Activated CD8-positive, alpha-beta memory T cell treated with anti-CD3 and anti-CD28 coated beads for 1 hour (primary cell): ENCODE measurements at regions not wholly inside any gene's neighbourhood (a gene's known extent, or its start where the extent isn't known, plus 50 kb on each side); places are given as distances from the start of the nearest gene placed in this dataset.
"Not testable (repeated sequence)": the region's sequence is repeated elsewhere in the genome, so short reads cannot be mapped to it uniquely, and the experiment has no call there.

Experiments used
- DNase-seq, 2 donors: peaks; one replicate each; pipeline ENCODE4 v3.0.0-alpha.2; 2020; ENCODE audit warnings: low read depth in 1 of 2; ENCODE audit errors: extremely low read depth in 1 of 2

DNA sequence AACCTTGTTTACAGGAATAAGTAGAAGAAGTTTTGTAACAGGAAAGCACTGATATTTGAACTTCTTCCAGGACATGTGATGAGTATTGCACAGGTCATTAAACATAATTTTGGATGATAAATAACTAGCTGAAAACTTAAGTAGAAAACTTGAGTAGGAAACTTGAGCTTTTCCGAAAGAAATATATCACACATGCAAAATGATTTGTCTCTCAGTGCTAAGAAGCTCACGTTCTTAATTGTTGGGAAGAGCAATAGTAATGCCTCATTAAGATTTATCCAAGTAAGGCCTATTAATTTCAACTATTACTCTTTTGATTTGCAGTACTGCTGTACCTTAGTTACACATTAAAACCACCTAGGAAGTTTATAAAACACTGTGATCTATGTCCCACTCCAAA is 1921.9 kb upstream of the LRRTM1 start:
- DNase-seq = no peak

DNA sequence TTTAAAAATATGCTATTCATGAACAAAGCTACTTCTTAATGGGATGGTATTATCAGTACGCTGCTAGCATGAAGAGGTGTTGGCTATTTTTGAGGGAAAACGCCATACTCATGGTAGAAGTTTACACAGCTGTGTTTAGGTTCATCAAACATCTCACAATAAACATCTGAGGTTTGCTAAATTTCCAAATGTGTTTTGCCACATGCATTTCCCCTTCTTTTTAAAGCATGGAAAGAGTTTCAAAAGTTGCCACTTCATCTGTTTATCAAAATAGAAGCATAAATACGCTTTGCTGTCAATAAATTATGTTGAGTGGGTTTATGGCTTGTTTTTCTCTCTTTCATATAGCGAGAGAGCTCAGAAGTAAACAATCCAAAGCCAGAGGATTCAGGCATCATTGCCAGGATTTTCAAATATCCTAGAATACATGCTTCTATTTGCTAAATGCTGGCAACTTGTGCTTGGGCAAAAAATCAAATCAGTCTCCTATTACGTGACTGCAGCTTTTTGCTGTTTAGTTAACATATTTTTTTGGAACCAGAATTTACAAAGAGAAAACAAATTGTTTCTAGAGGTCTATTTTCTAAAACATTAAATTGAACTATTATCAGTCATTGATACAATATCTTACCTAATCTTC is 1919.9 kb upstream of the LRRTM1 start:
- DNase-seq = no peak

- no peak for DNase-seq
Measured at GRCh38 chr2:82215212-82215611, 1910.7 kb upstream of the LRRTM1 start.

DNA sequence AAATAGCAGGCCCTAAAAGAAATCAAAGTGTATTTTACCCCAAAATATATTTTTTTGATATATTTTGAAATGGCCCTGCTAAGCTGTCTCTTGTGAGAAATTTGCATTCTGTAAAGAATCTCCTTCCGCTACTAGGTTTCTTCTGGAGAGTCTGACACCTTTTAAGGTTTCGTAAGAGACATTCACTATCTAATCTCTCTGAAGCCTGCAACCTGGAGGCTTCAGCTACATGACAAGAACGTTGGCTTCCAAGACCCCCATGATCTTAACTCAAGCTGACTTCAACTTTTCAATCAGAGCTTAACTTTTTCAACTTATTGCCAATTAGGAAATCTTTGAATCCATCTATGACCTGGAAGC is 1894.9 kb upstream of the LRRTM1 start:
- no peak for DNase-seq

- no peak for DNase-seq
Measured at GRCh38 chr2:82198809-82199492, 1894.4 kb upstream of the LRRTM1 start.

GRCh38 chr2:82182270-82182669 is 1877.7 kb upstream of the LRRTM1 start:
- DNase-seq = no peak

GRCh38 chr2:82175210-82175609 is 1870.7 kb upstream of the LRRTM1 start:
- not testable (repeated sequence) for DNase-seq

GRCh38 chr2:82172483-82172882 is 1867.9 kb upstream of the LRRTM1 start:
- no peak for DNase-seq

DNA sequence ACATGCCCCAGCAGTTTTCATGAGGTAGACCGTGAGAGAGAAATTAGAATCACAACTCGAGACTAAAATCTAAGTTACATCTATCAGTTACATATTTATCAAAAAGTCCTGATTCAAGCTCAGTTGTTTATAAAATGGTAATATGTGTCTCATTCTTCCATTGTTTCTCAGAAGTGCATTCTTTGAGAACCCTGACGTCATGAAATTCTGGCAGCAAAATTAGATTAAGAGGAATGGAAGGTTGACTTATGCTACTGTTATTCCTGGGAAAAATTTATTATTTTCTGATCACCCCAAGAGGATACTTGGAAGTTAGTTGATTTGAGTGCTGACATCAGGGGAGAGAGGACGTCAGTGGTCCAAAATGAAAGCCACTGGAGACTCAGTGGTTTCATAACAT is 1864.8 kb upstream of the LRRTM1 start:
- no peak for DNase-seq

GRCh38 chr2:82165377-82165776 is 1860.8 kb upstream of the LRRTM1 start:
- DNase-seq = no peak

DNA sequence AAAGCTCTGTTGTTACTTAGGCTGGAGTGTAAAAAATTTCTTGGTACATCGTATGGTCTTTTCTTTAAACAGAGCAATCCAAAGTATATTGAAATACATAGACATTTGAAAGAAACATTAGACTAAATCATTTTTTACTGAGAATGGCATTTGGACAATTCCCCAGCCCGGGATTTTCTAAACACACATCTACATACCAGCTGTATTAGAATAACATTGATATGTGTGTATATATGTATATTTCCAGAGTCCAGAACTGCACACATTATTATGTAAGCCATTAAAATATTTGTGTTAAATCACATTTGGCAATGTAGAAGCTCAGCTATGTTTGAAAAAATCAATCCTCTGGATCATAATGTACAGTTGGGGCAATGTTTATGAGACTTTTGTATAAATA is 1853.6 kb upstream of the LRRTM1 start:
- no peak for DNase-seq

DNA sequence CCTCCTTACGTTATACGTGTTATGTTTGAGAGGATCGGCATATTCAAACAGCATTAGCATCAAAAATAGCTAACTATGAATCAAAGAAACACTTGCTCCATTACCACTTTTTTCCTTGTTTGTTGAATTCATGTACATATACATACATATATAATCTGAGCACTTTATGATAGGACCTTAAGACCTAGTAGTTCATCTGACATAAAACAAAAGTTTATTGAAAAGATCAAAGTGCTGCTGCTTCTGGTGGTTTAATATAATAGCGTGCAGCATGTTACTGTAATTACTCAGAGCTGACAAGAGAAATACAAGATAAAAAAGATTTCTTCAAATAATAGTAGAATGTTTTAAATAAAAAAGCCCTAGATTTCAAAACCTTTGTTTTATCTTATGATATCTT is 1850.9 kb upstream of the LRRTM1 start:
- no peak for DNase-seq

- no peak for DNase-seq
Measured at GRCh38 chr2:82143343-82143742, 1838.8 kb upstream of the LRRTM1 start.

DNA sequence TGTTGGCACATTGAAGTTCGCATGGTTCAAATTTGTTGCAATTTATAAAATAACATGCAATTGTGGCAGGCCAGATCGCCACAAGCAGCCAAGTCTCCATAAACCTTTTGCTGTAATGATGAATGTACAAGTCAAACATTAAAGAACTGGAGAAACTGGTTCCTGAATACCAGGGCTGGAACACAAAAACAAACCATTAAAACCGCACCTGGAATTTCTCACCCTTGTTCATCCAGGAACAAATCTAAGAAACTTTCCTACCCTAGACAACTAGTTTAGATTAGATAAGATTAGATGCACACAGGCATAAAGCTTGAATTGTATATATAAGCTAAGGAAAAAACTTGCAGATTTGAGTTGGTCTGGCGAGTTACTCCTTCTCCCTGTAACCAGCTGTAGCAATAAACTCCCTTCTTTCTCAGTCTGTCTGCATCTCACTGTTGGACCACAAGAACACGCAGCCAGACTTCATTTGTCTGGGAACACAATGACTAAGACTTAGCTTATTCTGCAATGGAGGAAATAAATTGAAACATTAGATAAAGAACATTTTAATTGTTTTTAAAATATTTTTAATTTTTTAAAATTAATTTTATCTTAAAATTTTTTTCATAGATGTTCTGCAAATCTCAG is 1835.5 kb upstream of the LRRTM1 start:
- no peak for DNase-seq

DNA sequence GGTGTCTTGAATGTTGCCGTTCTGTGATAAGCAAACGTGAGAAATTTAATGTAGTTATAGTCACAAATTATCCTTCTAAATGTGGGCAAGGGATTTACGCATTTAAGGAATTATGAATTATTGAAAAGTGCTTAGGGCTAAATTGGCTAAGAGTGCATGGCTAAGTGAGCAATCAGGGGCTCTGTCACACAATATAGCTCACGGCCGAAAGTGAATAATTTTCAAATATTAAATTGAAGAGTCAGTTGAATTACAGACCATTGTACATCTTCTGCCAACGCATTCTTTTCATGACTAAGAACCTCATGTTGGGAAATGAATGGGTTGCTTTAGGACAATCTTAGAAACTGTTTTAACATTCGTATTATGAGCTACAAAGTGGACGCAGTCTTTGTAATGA is 1832.9 kb upstream of the LRRTM1 start:
- DNase-seq = no peak

GRCh38 chr2:82128051-82128450 is 1823.5 kb upstream of the LRRTM1 start:
- DNase-seq = no peak

- DNase-seq = no peak
Measured at GRCh38 chr2:82124629-82125028, 1820.1 kb upstream of the LRRTM1 start.

GRCh38 chr2:82120654-82121053 is 1816.1 kb upstream of the LRRTM1 start:
- no peak for DNase-seq

DNA sequence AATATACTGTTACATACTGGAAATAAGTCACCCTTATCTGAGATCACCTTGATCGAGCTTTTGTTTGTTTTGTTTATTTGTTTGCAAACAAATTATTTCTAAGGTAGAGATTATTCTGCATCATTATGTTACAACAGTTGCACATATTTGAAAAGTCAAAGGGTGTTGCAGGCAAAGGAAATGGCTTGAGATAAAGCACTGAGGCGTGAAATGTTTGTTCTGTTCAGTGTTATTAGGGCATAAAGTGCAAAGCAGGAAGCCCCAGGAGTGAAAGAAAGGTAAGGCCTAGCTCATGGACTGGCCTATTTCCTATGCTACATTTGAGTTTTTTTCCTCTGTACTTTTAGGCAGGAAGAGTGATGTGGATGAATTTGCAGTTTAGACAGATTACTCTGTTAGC is 1815.6 kb upstream of the LRRTM1 start:
- DNase-seq = no peak

DNA sequence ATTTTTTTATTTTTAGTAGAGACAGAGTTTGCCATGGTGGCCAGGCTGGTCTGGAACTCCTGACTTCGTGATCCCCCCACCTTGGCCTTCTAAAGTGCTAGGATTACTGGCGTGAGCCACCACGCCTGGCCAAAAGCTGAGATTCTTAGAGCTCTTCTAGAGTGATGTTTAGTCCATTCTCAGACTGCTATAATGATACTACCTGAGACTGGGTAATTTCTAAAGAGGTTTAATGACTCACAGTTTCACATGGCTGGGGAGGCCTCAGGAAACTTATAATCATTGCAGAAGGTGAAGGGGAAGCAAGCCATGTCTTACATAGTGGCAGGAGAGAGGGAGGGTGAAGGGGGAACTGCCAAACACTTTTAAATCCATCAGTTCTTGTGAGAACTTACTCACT is 1804.9 kb upstream of the LRRTM1 start:
- no peak for DNase-seq

- no peak for DNase-seq
Measured at GRCh38 chr2:82098617-82099016, 1794.1 kb upstream of the LRRTM1 start.

DNA sequence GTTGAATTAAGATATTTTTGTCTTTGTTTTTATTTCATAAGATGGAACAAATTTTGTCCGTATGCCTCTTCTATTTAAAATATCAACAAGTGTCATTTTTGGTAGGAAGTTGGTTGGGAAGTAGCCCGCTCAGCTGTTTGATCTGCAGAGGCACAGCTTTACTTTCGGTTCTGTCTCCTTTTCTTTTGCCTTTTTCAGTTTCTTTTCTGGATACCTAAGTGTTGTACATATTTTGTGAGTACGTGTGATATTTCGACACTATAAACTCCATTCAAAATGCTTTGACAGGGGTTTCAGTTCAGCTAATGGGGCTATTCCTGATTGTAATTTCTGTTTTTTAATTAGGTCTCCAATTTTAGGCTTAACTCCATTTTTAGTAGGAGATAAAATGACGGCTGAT is 1785.0 kb upstream of the LRRTM1 start:
- no peak for DNase-seq
